ENCODE measurements at regions not wholly inside any gene's neighbourhood (a gene's known extent, or its start where the extent isn't known, plus 50 kb on each side); places are given as distances from the start of the nearest gene placed in this dataset.

- Histone ChIP-seq H3K36me3 (ENCODE audit: control insufficient read depth in 2 of 2, extremely low read depth in 1 of 2, insufficient read depth in 2 of 2, low read length in 2 of 2) (no peaks in the 10 kb centered on the region), H3K9me1 (ENCODE audit: control insufficient read depth, extremely low read depth, insufficient read depth, low read length) (no peaks in the 10 kb centered on the region), H3K9me3 (ENCODE audit: control insufficient read depth, low read depth, low read length) (no peaks in the 10 kb centered on the region), H3K4me1 (ENCODE audit: control insufficient read depth, extremely low read depth, insufficient read depth, low read length) (no peaks in the 10 kb centered on the region), H3K27me3 (ENCODE audit: control insufficient read depth, extremely low read depth, insufficient read depth, low read length) (no peaks in the 10 kb centered on the region), H2AFZ (ENCODE audit: control insufficient read depth, low read length) (no peak overlapping the region), H3K79me2 (ENCODE audit: control insufficient read depth, insufficient read depth, low read length) (no peaks in the 10 kb centered on the region), H3K4me3 (ENCODE audit: control insufficient read depth in 2 of 3, extremely low read depth in 1 of 3, insufficient read depth in 2 of 3, low read depth in 1 of 3, low read length in 3 of 3) (no peak overlapping the region), H4K20me1 (ENCODE audit: control insufficient read depth, extremely low read depth, insufficient read depth, low read length) (no peaks in the 10 kb centered on the region), H3K4me2 (ENCODE audit: control insufficient read depth, extremely low read depth, insufficient read depth, low read depth, low read length) (no peak overlapping the region), H3K27ac (ENCODE audit: control insufficient read depth, insufficient read depth, low read length) (no peak overlapping the region), H3K9ac (ENCODE audit: control insufficient read depth, extremely low read depth, insufficient read depth, low read length) (no peak overlapping the region)
- dilution Hi-C loops (cut with MboI; ENCODE audit: extremely low pct_ligation_motif_present, low sequenced_read_pairs), result no loop called here
- FAIRE-seq, result no peak
- DNase-seq (ENCODE audit: low read depth, low spot score), result no peak
- no peak for TF ChIP-seq EZH2 (IDR thresholded peaks at IDR 0.05; ENCODE audit: low read length)
- TF ChIP-seq CTCF (optimal IDR thresholded peaks at IDR 0.05 in 1 of 3, IDR thresholded peaks at IDR 0.05 in 1 of 3, conservative IDR thresholded peaks at IDR 0.05 in 1 of 3; ENCODE audit: extremely low read depth in 1 of 3, insufficient read depth in 2 of 3, low read length in 3 of 3), result no peak
Measured at GRCh38 chr4:12586242-12587006, 897.7 kb downstream of the RAB28 start.

- Histone ChIP-seq H3K4me3 (ENCODE audit: control insufficient read depth in 2 of 3, extremely low read depth in 1 of 3, insufficient read depth in 2 of 3, low read depth in 1 of 3, low read length in 3 of 3) (no peak overlapping the region), H3K4me2 (ENCODE audit: control insufficient read depth, extremely low read depth, insufficient read depth, low read depth, low read length) (no peak overlapping the region), H3K79me2 (ENCODE audit: control insufficient read depth, insufficient read depth, low read length) (no peaks in the 10 kb centered on the region), H4K20me1 (ENCODE audit: control insufficient read depth, extremely low read depth, insufficient read depth, low read length) (no peaks in the 10 kb centered on the region), H2AFZ (ENCODE audit: control insufficient read depth, low read length) (no peak overlapping the region), H3K36me3 (ENCODE audit: control insufficient read depth in 2 of 2, extremely low read depth in 1 of 2, insufficient read depth in 2 of 2, low read length in 2 of 2) (no peaks in the 10 kb centered on the region), H3K27ac (ENCODE audit: control insufficient read depth, insufficient read depth, low read length) (no peak overlapping the region), H3K9me1 (ENCODE audit: control insufficient read depth, extremely low read depth, insufficient read depth, low read length) (no peaks in the 10 kb centered on the region), H3K9ac (ENCODE audit: control insufficient read depth, extremely low read depth, insufficient read depth, low read length) (no peak overlapping the region), H3K4me1 (ENCODE audit: control insufficient read depth, extremely low read depth, insufficient read depth, low read length) (no peaks in the 10 kb centered on the region), H3K9me3 (ENCODE audit: control insufficient read depth, low read depth, low read length) (no peaks in the 10 kb centered on the region), H3K27me3 (ENCODE audit: control insufficient read depth, extremely low read depth, insufficient read depth, low read length) (no peaks in the 10 kb centered on the region)
- no peak for FAIRE-seq
- dilution Hi-C loops (cut with MboI; ENCODE audit: extremely low pct_ligation_motif_present, low sequenced_read_pairs), result no loop called here
- no peak for TF ChIP-seq EZH2 (IDR thresholded peaks at IDR 0.05; ENCODE audit: low read length)
- no peak for TF ChIP-seq CTCF (optimal IDR thresholded peaks at IDR 0.05 in 1 of 3, IDR thresholded peaks at IDR 0.05 in 1 of 3, conservative IDR thresholded peaks at IDR 0.05 in 1 of 3; ENCODE audit: extremely low read depth in 1 of 3, insufficient read depth in 2 of 3, low read length in 3 of 3)
- no peak for DNase-seq (ENCODE audit: low read depth, low spot score)
Measured at GRCh38 chr4:12584116-12584875, 899.8 kb downstream of the RAB28 start.

All from keratinocyte (primary cell).